Gastrocnemius medialis (tissue), 4 donors: ENCODE measurements at regions not wholly inside any gene's neighbourhood (a gene's known extent, or its start where the extent isn't known, plus 50 kb on each side); places are given as distances from the start of the nearest gene placed in this dataset.
"Not testable (repeated sequence)": the region's sequence is repeated elsewhere in the genome, so short reads cannot be mapped to it uniquely, and the experiment has no call there.

Experiments used
- ATAC-seq, 2 donors: fragments of 150-250 bp; one replicate each; pipeline ENCODE4 v1.9.1; 2016
- DNase-seq, 2 donors: peaks; one replicate each; pipeline ENCODE4 v3.0.0-alpha.2; 2019
- H3K27ac ChIP-seq, 4 donors: fragments of 200-600 bp; sonication (generic); 1 replicate in 1 of 4; 2 replicates in 3 of 4; pipeline ENCODE4 v1.5.1; 2016 to 2018; ENCODE audit warnings: mild to moderate bottlenecking in 2 of 4, moderate library complexity in 1 of 4
- H3K27me3 ChIP-seq, 3 donors: fragments of 200-600 bp; sonication (generic) in 2 of 3; 1 replicate in 1 of 3; 2 replicates in 2 of 3; pipeline versions ENCODE4 v1.5.1 to v1.6.0; 2016 to 2019; ENCODE audit warnings: mild to moderate bottlenecking in 1 of 3, moderate library complexity in 1 of 3
- H3K36me3 ChIP-seq, 2 donors: fragments of 200-600 bp; sonication (generic) in 1 of 2; one replicate each; pipeline ENCODE4 v1.5.1; 2017 to 2018
- H3K4me1 ChIP-seq, 2 donors: fragments of 200-600 bp; sonication (generic) in 1 of 2; one replicate each; pipeline ENCODE4 v1.5.1; 2016 to 2017; ENCODE audit warnings: mild to moderate bottlenecking in 2 of 2
- H3K4me3 ChIP-seq, 4 donors: fragments of 200-600 bp; sonication (generic) in 3 of 4; 1 replicate in 1 of 4; 2 replicates in 3 of 4; pipeline ENCODE4 v1.5.1; 2016 to 2019; ENCODE audit warnings: mild to moderate bottlenecking in 2 of 4
- H3K9me3 ChIP-seq, 3 donors: fragments of 200-600 bp; sonication (generic) in 2 of 3; 1 replicate in 1 of 3; 2 replicates in 2 of 3; pipeline ENCODE4 v1.5.1; 2016 to 2019
- CTCF ChIP-seq, 5 experiments: fragments of 450-650 bp in 3 of 5; fragments of 200-600 bp in 2 of 5; sonication (generic) in 2 of 5; IDR thresholded peaks in 4 of 5; conservative IDR thresholded peaks in 1 of 5; 1 replicate in 4 of 5; 2 replicates in 1 of 5; pipeline ENCODE4 v1.5.1; 2016 to 2019; ENCODE audit warnings: antibody characterized with exemption in 5 of 5, mild to moderate bottlenecking in 3 of 5, moderate library complexity in 3 of 5
- POLR2A ChIP-seq, 2 donors: fragments of 450-650 bp; IDR thresholded peaks; one replicate each; pipeline ENCODE4 v1.6.1; 2017; ENCODE audit warnings: antibody characterized with exemption in 2 of 2, mild to moderate bottlenecking in 2 of 2, moderate library complexity in 2 of 2
- in situ Hi-C, 4 donors: fragments of 200-750 bp; cut with MboI; loops; one replicate each; pipeline versions ENCODE4 v1.15.0 to v1.8.0; 2017; ENCODE audit warnings: low sequenced_read_pairs in 4 of 4
- intact Hi-C: fragments of 100-400 bp; cut with DNase I; formaldehyde crosslinking; loops from one replicate; pipeline ENCODE4 v1.15.1; 2023; ENCODE audit warnings: low total_unique reads

GRCh38 chr3:15877813-15878212 is 80.0 kb upstream of the ANKRD28 start:
- intact Hi-C loops (no loop called here), in situ Hi-C loops (no loop called here)
- no peaks in the 10 kb centered on the region for H3K4me1 ChIP-seq
- no peak for TF ChIP-seq POLR2A (IDR thresholded peaks at IDR 0.05)
- no peak for TF ChIP-seq CTCF (IDR thresholded peaks at IDR 0.05 in 4 of 5, conservative IDR thresholded peaks at IDR 0.05 in 1 of 5)
- DNase-seq (no peak), ATAC-seq (no peak)
- no peaks in the 10 kb centered on the region for H3K9me3 ChIP-seq
- H3K27ac ChIP-seq: no peak overlapping the region
- no peak overlapping the region for H3K4me3 ChIP-seq
- no peaks in the 10 kb centered on the region for H3K36me3 ChIP-seq
- H3K27me3 ChIP-seq: no peaks in the 10 kb centered on the region

- in situ Hi-C loops, H3K4me1 ChIP-seq: not testable (repeated sequence)
Observed at GRCh38 chr3:15879787-15880186, 82.0 kb upstream of the ANKRD28 start.

GRCh38 chr3:15882577-15882976 is 84.8 kb upstream of the ANKRD28 start:
- no peaks in the 10 kb centered on the region for H3K9me3 ChIP-seq
- TF ChIP-seq POLR2A (IDR thresholded peaks at IDR 0.05) (no peak), CTCF (IDR thresholded peaks at IDR 0.05 in 4 of 5, conservative IDR thresholded peaks at IDR 0.05 in 1 of 5) (no peak)
- DNase-seq (no peak), ATAC-seq (no peak)
- H3K4me1 ChIP-seq: no peaks in the 10 kb centered on the region
- H3K27ac ChIP-seq: no peak overlapping the region
- intact Hi-C loops (no loop called here), in situ Hi-C loops (no loop called here)
- no peaks in the 10 kb centered on the region for H3K27me3 ChIP-seq
- H3K36me3 ChIP-seq: no peaks in the 10 kb centered on the region
- no peak overlapping the region for H3K4me3 ChIP-seq

More at GRCh38 chr3:15879787-15880186, 82.0 kb upstream of the ANKRD28 start:
- H3K9me3 ChIP-seq, H3K36me3 ChIP-seq, H3K27ac ChIP-seq, intact Hi-C loops, H3K27me3 ChIP-seq, DNase-seq, ATAC-seq, H3K4me3 ChIP-seq: not testable (repeated sequence)

GRCh38 chr3:15884132-15884531 is 86.4 kb upstream of the ANKRD28 start:
- Histone ChIP-seq H3K27ac (no peak overlapping the region), H3K36me3 (no peaks in the 10 kb centered on the region), H3K4me3 (no peak overlapping the region), H3K27me3 (no peaks in the 10 kb centered on the region), H3K4me1 (no peaks in the 10 kb centered on the region), H3K9me3 (no peaks in the 10 kb centered on the region)
- in situ Hi-C loops: no loop called here
- intact Hi-C loops: no loop called here
- no peak for TF ChIP-seq CTCF (IDR thresholded peaks at IDR 0.05 in 4 of 5, conservative IDR thresholded peaks at IDR 0.05 in 1 of 5)
- TF ChIP-seq POLR2A (IDR thresholded peaks at IDR 0.05): no peak
- DNase-seq (no peak), ATAC-seq (no peak)

GRCh38 chr3:15886521-15886920 is 88.7 kb upstream of the ANKRD28 start:
- in situ Hi-C loops: no loop called here
- H3K4me3 ChIP-seq: no peak overlapping the region
- no peak for ATAC-seq

More at GRCh38 chr3:15886521-15886920, 88.7 kb upstream of the ANKRD28 start:
- Histone ChIP-seq H3K27ac (no peak overlapping the region), H3K4me1 (peaks cover 0 to 7% of the 10 kb centered on the region in 2 donors), H3K9me3 (no peaks in the 10 kb centered on the region), H3K27me3 (no peaks in the 10 kb centered on the region), H3K36me3 (no peaks in the 10 kb centered on the region)
- no peak for DNase-seq
- TF ChIP-seq CTCF (IDR thresholded peaks at IDR 0.05 in 4 of 5, conservative IDR thresholded peaks at IDR 0.05 in 1 of 5) (no peak), POLR2A (IDR thresholded peaks at IDR 0.05) (no peak)
- intact Hi-C loops: no loop called here
